GM12878 (cell line): ENCODE measurements at regions not wholly inside any gene's neighbourhood (a gene's known extent, or its start where the extent isn't known, plus 50 kb on each side); places are given as distances from the start of the nearest gene placed in this dataset.

Source experiments
- ATAC-seq: fragments of 200-7000 bp; cut with Tn5 transposase; 3 replicates; pipeline ENCODE4 v1.9.1; 2020; ENCODE audit warnings: mild to moderate bottlenecking, moderate library complexity
- BruUV-seq: library from RNA; stranded (reverse); fragments of 400-500 nt; replicated peaks from 2 replicates; lab custom pipeline; 2021; lab: Mats Ljungman, UMichigan
- CTCF ChIA-PET: fragments of 300-600 bp; sonication (Branson Sonifier 250); formaldehyde crosslinking; extraction: SDS; loops from one replicate; lab custom pipeline; 2021; ENCODE audit warnings: inconsistent platforms; lab: Yijun Ruan, JAX
- POLR2A ChIA-PET: fragments of 350-600 bp; formaldehyde crosslinking; extraction: SDS; loops from one replicate; lab custom pipeline; 2021; ENCODE audit warnings: inconsistent platforms; lab: Charles Lee
- RAD21 ChIA-PET: fragments of 300-600 bp; sonication (Branson Sonifier 250); formaldehyde crosslinking; loops from one replicate; lab custom pipeline; 2023; ENCODE audit warnings: antibody characterized with exemption; ENCODE audit not compliant: unreplicated experiment; lab: Charles Lee
- SMC1A ChIA-PET: fragments of 300-600 bp; sonication (Branson Sonifier 250); formaldehyde crosslinking; loops from one replicate; lab custom pipeline; 2023; ENCODE audit not compliant: unreplicated experiment, uncharacterized antibody; lab: Charles Lee
- DNase-seq: peaks from one replicate; pipeline ENCODE4 v3.0.0-alpha.2; 2011; ENCODE audit warnings: low read depth, low spot score
- FAIRE-seq: peaks from 3 replicates; lab custom pipeline; 2011; peaks lifted over from hg19 to GRCh38; lab: Jason Lieb, UNC
- H2AFZ ChIP-seq: 2 replicates; pipeline ENCODE4 v1.6.0; 2011; ENCODE audit warnings: low read depth, low read length, control low read depth; ENCODE audit not compliant: control insufficient read depth
- H3K27ac ChIP-seq: 2 replicates; pipeline ENCODE4 v1.5.1; 2011; ENCODE audit warnings: control low read depth; ENCODE audit not compliant: control insufficient read depth, insufficient read depth
- H3K27me3 ChIP-seq, 2 experiments: replicated peaks in 1 of 2; 2 replicates each; pipeline versions ENCODE4 v1.6.0 to v1.6.1; 2011; ENCODE audit warnings: low read length in 1 of 2; ENCODE audit not compliant: control insufficient read depth in 2 of 2, insufficient read depth in 2 of 2
- H3K36me3 ChIP-seq, 2 experiments: 2 replicates each; pipeline ENCODE4 v1.5.1; 2011; ENCODE audit warnings: low read length in 1 of 2; ENCODE audit not compliant: control insufficient read depth in 2 of 2, insufficient read depth in 2 of 2
- H3K4me1 ChIP-seq: 2 replicates; pipeline ENCODE4 v1.6.1; 2011; ENCODE audit warnings: mild to moderate bottlenecking, low read length, moderate library complexity, mixed read lengths; ENCODE audit not compliant: control insufficient read depth, insufficient read depth
- H3K4me2 ChIP-seq: 2 replicates; pipeline ENCODE4 v1.6.0; 2011; ENCODE audit warnings: control low read depth; ENCODE audit not compliant: control insufficient read depth, insufficient read depth
- H3K4me3 ChIP-seq: fragments of 200-600 bp; sonication (generic); 2 replicates; pipeline ENCODE4 v1.5.1; 2016
- H3K79me2 ChIP-seq: 2 replicates; pipeline ENCODE4 v1.6.0; 2011; ENCODE audit warnings: low read length; ENCODE audit not compliant: control insufficient read depth, insufficient read depth
- H3K9ac ChIP-seq: 2 replicates; pipeline ENCODE4 v1.8.0; 2011; ENCODE audit warnings: low read length, control low read depth, mixed read lengths; ENCODE audit not compliant: control insufficient read depth, insufficient read depth
- H3K9me3 ChIP-seq: replicated peaks from 3 replicates; pipeline ENCODE4 v1.5.1; 2011; ENCODE audit warnings: mild to moderate bottlenecking, low read length; ENCODE audit not compliant: control insufficient read depth, insufficient read depth
- H4K20me1 ChIP-seq: 2 replicates; pipeline ENCODE4 v1.6.0; 2011; ENCODE audit not compliant: control insufficient read depth, insufficient read depth
- CHD1 ChIP-seq: IDR thresholded peaks from 2 replicates; pipeline ENCODE4 v1.6.1; 2012; ENCODE audit warnings: low read depth, low read length, improper control_type of control experiment
- EGR1 ChIP-seq, 2 experiments: IDR thresholded peaks; 1 replicate in 1 of 2; 2 replicates in 1 of 2; pipeline ENCODE4 v1.6.1; 2011 to 2012; ENCODE audit warnings: low read depth in 2 of 2, low read length in 2 of 2, borderline replicate concordance in 1 of 2, mild to moderate bottlenecking in 1 of 2, moderate library complexity in 1 of 2
- MYB ChIP-seq: fragments of 150-350 bp; IDR thresholded peaks from 2 replicates; pipeline ENCODE4 v1.6.1; 2014; ENCODE audit warnings: mild to moderate bottlenecking, low read depth, low read length, borderline replicate concordance
- ZNF687 ChIP-seq: fragments of 450-650 bp; IDR thresholded peaks from 2 replicates; pipeline ENCODE4 v1.6.1; 2017; ENCODE audit warnings: mild to moderate bottlenecking, moderate library complexity
- WGBS: methylation state at CpG from one replicate; pipeline ENCODE4 v1.1.6; 2016; ENCODE audit warnings: low lambda C conversion rate; ENCODE audit not compliant: insufficient replicate concordance, insufficient coverage; ENCODE audit errors: missing lambda C conversion rate; 5-methylcytosine and 5-hydroxymethylcytosine counted together
- in situ Hi-C: fragments of 300-500 bp; cut with MboI; formaldehyde crosslinking; loops from 9 replicates; pipeline ENCODE4 v1.14.3; 2018; ENCODE audit warnings: mixed read lengths
- intact Hi-C: fragments of 100-400 bp; cut with micrococcal nuclease; formaldehyde crosslinking; loops from one replicate; pipeline ENCODE4 v1.14.2; 2022; ENCODE audit not compliant: unreplicated experiment

- no peak for TF ChIP-seq ZNF687
- no peak for TF ChIP-seq EGR1 (IDR thresholded peaks at IDR 0.05; ENCODE audit: borderline replicate concordance in 1 of 2, low read depth in 2 of 2, low read length in 2 of 2)
- TF ChIP-seq CHD1, result no peak
Observed at GRCh38 chr5:105773241-105773640, 1897.5 kb downstream of the EFNA5 start (continued).

- Histone ChIP-seq H3K9me3 (no peaks in the 10 kb centered on the region), H4K20me1 (no peaks in the 10 kb centered on the region), H3K4me2 (no peak overlapping the region), H2AFZ (no peak overlapping the region), H3K4me3 (no peak overlapping the region), H3K27ac (no peak overlapping the region), H3K4me1 (no peaks in the 10 kb centered on the region), H3K79me2 (no peaks in the 10 kb centered on the region), H3K27me3 (no peaks in the 10 kb centered on the region), H3K9ac (no peak overlapping the region), H3K36me3 (no peaks in the 10 kb centered on the region)
- RAD21 ChIA-PET, result no interaction called here
- no peak for DNase-seq
- no TSS peak for BruUV-seq
- intact Hi-C loops (no loop called here), in situ Hi-C loops (no loop called here)
- SMC1A ChIA-PET, result no interaction called here
- no peak for TF ChIP-seq MYB
- no peak for FAIRE-seq
- POLR2A ChIA-PET, result no interaction called here
- no peak for ATAC-seq
- 18% methylated on average over 2 of the region's 2 CpGs for WGBS
- CTCF ChIA-PET, result no interaction called here
Observed at GRCh38 chr5:105767267-105767666, 1903.5 kb downstream of the EFNA5 start.
